Activated CD4-positive, alpha-beta T cell treated with anti-CD3 and anti-CD28 coated beads, Interleukin-10, Interleukin-2, amounts not matched to agents 100 ng/mL and 50 ng/mL, durations not matched to agents 16 hours and 8 hours (primary cell): ENCODE measurements at regions not wholly inside any gene's neighbourhood (a gene's known extent, or its start where the extent isn't known, plus 50 kb on each side); places are given as distances from the start of the nearest gene placed in this dataset.

Experiments used
- DNase-seq: peaks from one replicate; pipeline ENCODE4 v3.0.0-alpha.2; 2020

- peak; percentile 91 for DNase-seq
These were observed 262.7 kb downstream of the ETS1 start for GRCh38 chr11:128324531-128325141.

GRCh38 chr11:128324051-128324481, 263.3 kb downstream of the ETS1 start:
- peak; percentile 66 for DNase-seq

GRCh38 chr11:128323381-128323780, 264.0 kb downstream of the ETS1 start:
- peak; percentile 83 for DNase-seq

GRCh38 chr11:128318856-128319474, 268.4 kb downstream of the ETS1 start:
- DNase-seq = peak; percentile 95

GRCh38 chr11:128316541-128317227, 270.7 kb downstream of the ETS1 start:
- no peak for DNase-seq

- no peak for DNase-seq
These were observed 271.4 kb downstream of the ETS1 start for GRCh38 chr11:128315933-128316332.

- no peak for DNase-seq
These were observed 273.4 kb downstream of the ETS1 start for GRCh38 chr11:128313931-128314330.

- DNase-seq = no peak
These were observed 275.3 kb downstream of the ETS1 start for GRCh38 chr11:128311742-128312719.

GRCh38 chr11:128310676-128311445, 276.5 kb downstream of the ETS1 start:
- DNase-seq = no peak

GRCh38 chr11:128310005-128310404, 277.4 kb downstream of the ETS1 start:
- DNase-seq = no peak

- no peak for DNase-seq
These were observed 278.6 kb downstream of the ETS1 start for GRCh38 chr11:128308794-128309193.

- DNase-seq = no peak
These were observed 281.8 kb downstream of the ETS1 start for GRCh38 chr11:128305588-128305987.

GRCh38 chr11:128304666-128305485, 282.5 kb downstream of the ETS1 start:
- DNase-seq = peak; percentile 51

GRCh38 chr11:128304116-128304515, 283.2 kb downstream of the ETS1 start:
- DNase-seq = no peak

- DNase-seq = no peak
These were observed 284.0 kb downstream of the ETS1 start for GRCh38 chr11:128303383-128303782.

- DNase-seq = peak; percentile 94
These were observed 284.8 kb downstream of the ETS1 start for GRCh38 chr11:128302425-128303186.

GRCh38 chr11:128301756-128302155, 285.6 kb downstream of the ETS1 start:
- no peak for DNase-seq

GRCh38 chr11:128300785-128301184, 286.6 kb downstream of the ETS1 start:
- DNase-seq = no peak

GRCh38 chr11:128299132-128299726, 288.1 kb downstream of the ETS1 start:
- peak; percentile 37 for DNase-seq

- DNase-seq = no peak
These were observed 289.1 kb downstream of the ETS1 start for GRCh38 chr11:128298271-128298670.
